H1 (cell line): ENCODE measurements at regions not wholly inside any gene's neighbourhood (a gene's known extent, or its start where the extent isn't known, plus 50 kb on each side); places are given as distances from the start of the nearest gene placed in this dataset.
A peak's percentile ranks its signal among the peaks of the same experiment; 100 is the strongest.

ENCODE experiments used
- CTCF ChIA-PET: fragments of 300-600 bp; sonication (Branson Sonifier 250); formaldehyde crosslinking; loops from one replicate; lab custom pipeline; 2021; ENCODE audit not compliant: partially characterized antibody; lab: Charles Lee
- POLR2A ChIA-PET: fragments of 300-600 bp; sonication (Branson Sonifier 250); formaldehyde crosslinking; loops from one replicate; lab custom pipeline; 2021; ENCODE audit warnings: inconsistent platforms; ENCODE audit not compliant: partially characterized antibody; lab: Charles Lee
- DNase-seq, 2 experiments: peaks; one replicate each; pipeline versions ENCODE4 v3.0.0 to v3.0.0-alpha.2; 2010 to 2022; ENCODE audit warnings: low spot score in 2 of 2, low read depth in 1 of 2, mixed read lengths in 1 of 2
- FAIRE-seq: peaks from 2 replicates; lab custom pipeline; 2011; peaks lifted over from hg19 to GRCh38; lab: Jason Lieb, UNC
- H2AFZ ChIP-seq: 2 replicates; pipeline ENCODE4 v1.8.1; 2012; ENCODE audit warnings: low read length, inconsistent platforms
- H2AK5ac ChIP-seq: 2 replicates; pipeline ENCODE4 v1.6.1; 2013; ENCODE audit warnings: low read depth, low read length
- H2BK120ac ChIP-seq: replicated peaks from 2 replicates; pipeline ENCODE3; 2013; ENCODE audit warnings: low read depth, low read length, inconsistent platforms
- H2BK12ac ChIP-seq: 2 replicates; pipeline ENCODE4 v1.6.1; 2013; ENCODE audit warnings: low read depth, low read length
- H2BK15ac ChIP-seq: 2 replicates; pipeline ENCODE4 v1.6.1; 2013; ENCODE audit warnings: low read length
- H2BK20ac ChIP-seq: 2 replicates; pipeline ENCODE4 v1.6.1; 2013; ENCODE audit warnings: low read length
- H2BK5ac ChIP-seq: 2 replicates; pipeline ENCODE4 v1.6.1; 2013; ENCODE audit warnings: low read depth, low read length
- H3K14ac ChIP-seq: 2 replicates; pipeline ENCODE4 v1.6.1; 2013; ENCODE audit warnings: inconsistent platforms; ENCODE audit not compliant: insufficient read length
- H3K18ac ChIP-seq: 2 replicates; pipeline ENCODE4 v1.6.1; 2013; ENCODE audit warnings: low read length; ENCODE audit errors: extremely low read depth
- H3K23ac ChIP-seq: 2 replicates; pipeline ENCODE4 v1.6.1; 2013; ENCODE audit warnings: inconsistent platforms; ENCODE audit not compliant: insufficient read length
- H3K23me2 ChIP-seq: 2 replicates; pipeline ENCODE4 v1.6.1; 2013; ENCODE audit warnings: low read depth, low read length
- H3K27ac ChIP-seq: 2 replicates; pipeline ENCODE4 v1.6.1; 2011; ENCODE audit warnings: low read depth, low read length, inconsistent platforms
- H3K27me3 ChIP-seq, 4 experiments: replicated peaks in 1 of 4; 1 replicate in 1 of 4; 2 replicates in 3 of 4; pipeline versions ENCODE4 v1.6.1 to v1.8.1; 2011 to 2013; ENCODE audit warnings: low read length in 3 of 4, mild to moderate bottlenecking in 3 of 4, inconsistent platforms in 2 of 4, mixed read lengths in 2 of 4, moderate library complexity in 1 of 4; ENCODE audit not compliant: control insufficient read depth in 3 of 4, insufficient read depth in 3 of 4; ENCODE audit errors: extremely low read depth in 1 of 4
- H3K36me3 ChIP-seq, 4 experiments: 2 replicates each; pipeline versions ENCODE4 v1.6.1 to v1.8.1; 2011 to 2013; ENCODE audit warnings: mild to moderate bottlenecking in 4 of 4, low read length in 3 of 4, moderate library complexity in 2 of 4, control low read depth in 1 of 4, inconsistent platforms in 1 of 4; ENCODE audit not compliant: insufficient read depth in 4 of 4, control insufficient read depth in 2 of 4
- H3K4ac ChIP-seq: replicated peaks from 2 replicates; pipeline ENCODE3; 2013; ENCODE audit warnings: low read length, low read depth, mixed read lengths, inconsistent platforms; ENCODE audit not compliant: insufficient read length
- H3K4me1 ChIP-seq, 4 experiments: replicated peaks in 1 of 4; 1 replicate in 1 of 4; 2 replicates in 3 of 4; pipeline versions ENCODE4 v1.6.1 to v1.8.1; 2011 to 2013; ENCODE audit warnings: low read length in 3 of 4, inconsistent platforms in 2 of 4, mixed read lengths in 1 of 4; ENCODE audit not compliant: insufficient read depth in 4 of 4, control insufficient read depth in 3 of 4
- H3K4me2 ChIP-seq, 2 experiments: 2 replicates each; pipeline versions ENCODE4 v1.6.1 to v1.8.1; 2011 to 2013; ENCODE audit warnings: low read depth in 2 of 2, low read length in 2 of 2, control low read depth in 1 of 2, inconsistent platforms in 1 of 2, mild to moderate bottlenecking in 1 of 2; ENCODE audit not compliant: insufficient read depth in 1 of 2
- H3K4me3 ChIP-seq, 4 experiments: fragments of 200-600, 300-600 bp in 1 of 4; sonication (generic), shearing (Covaris generic), sonication (Bioruptor Twin) in 1 of 4; 2 replicates each; pipeline versions ENCODE4 v1.5.1 to v1.8.1; 2011 to 2016; ENCODE audit warnings: low read length in 4 of 4, low read depth in 3 of 4, control low read depth in 2 of 4, inconsistent platforms in 2 of 4, mild to moderate bottlenecking in 2 of 4, mixed read lengths in 1 of 4, moderate library complexity in 1 of 4; ENCODE audit not compliant: insufficient read depth in 2 of 4; ENCODE audit errors: extremely low read depth in 1 of 4
- H3K56ac ChIP-seq: replicated peaks from 2 replicates; pipeline ENCODE3; 2013; ENCODE audit warnings: low read depth, mild to moderate bottlenecking, mixed read lengths, low read length, inconsistent platforms; ENCODE audit not compliant: insufficient read length
- H3K79me1 ChIP-seq: 2 replicates; pipeline ENCODE4 v1.6.1; 2013; ENCODE audit warnings: low read depth, low read length, control low read depth
- H3K79me2 ChIP-seq, 2 experiments: 2 replicates each; pipeline versions ENCODE4 v1.6.1 to v1.8.1; 2012 to 2013; ENCODE audit warnings: low read length in 2 of 2, mild to moderate bottlenecking in 2 of 2, inconsistent platforms in 1 of 2; ENCODE audit not compliant: insufficient read depth in 2 of 2, control insufficient read depth in 1 of 2
- H3K9ac ChIP-seq, 4 experiments: replicated peaks in 1 of 4; 1 replicate in 1 of 4; 2 replicates in 3 of 4; pipeline versions ENCODE4 v1.6.1 to v1.8.1; 2011 to 2013; ENCODE audit warnings: low read depth in 3 of 4, low read length in 3 of 4, control low read depth in 2 of 4, mild to moderate bottlenecking in 2 of 4, moderate library complexity in 2 of 4, inconsistent platforms in 1 of 4; ENCODE audit errors: extremely low read depth in 1 of 4
- H3K9me3 ChIP-seq, 2 experiments: 2 replicates each; pipeline versions ENCODE4 v1.6.1 to v1.8.1; 2012 to 2013; ENCODE audit warnings: mild to moderate bottlenecking in 2 of 2, moderate library complexity in 2 of 2, control low read depth in 1 of 2, inconsistent platforms in 1 of 2, low read depth in 1 of 2, low read length in 1 of 2, mixed read lengths in 1 of 2; ENCODE audit not compliant: insufficient read depth in 2 of 2
- H4K20me1 ChIP-seq, 2 experiments: replicated peaks in 1 of 2; 2 replicates each; pipeline versions ENCODE3 to v1.8.1; 2011 to 2013; ENCODE audit warnings: inconsistent platforms in 2 of 2, low read length in 2 of 2, mild to moderate bottlenecking in 1 of 2; ENCODE audit not compliant: insufficient read depth in 2 of 2, control insufficient read depth in 1 of 2
- H4K5ac ChIP-seq: 2 replicates; pipeline ENCODE4 v1.6.1; 2013; ENCODE audit warnings: low read length, low read depth, mixed read lengths, inconsistent platforms; ENCODE audit not compliant: insufficient read length
- H4K8ac ChIP-seq: 2 replicates; pipeline ENCODE4 v1.8.0; 2013; ENCODE audit warnings: mild to moderate bottlenecking, moderate library complexity, low read length, inconsistent platforms; ENCODE audit not compliant: insufficient read depth; ENCODE audit errors: extremely low read depth
- H4K91ac ChIP-seq: replicated peaks from 2 replicates; pipeline ENCODE3; 2013; ENCODE audit warnings: low read length, mixed read lengths, inconsistent platforms; ENCODE audit not compliant: insufficient read length
- CHD2 ChIP-seq: IDR thresholded peaks from 2 replicates; pipeline ENCODE4 v1.6.1; 2012; ENCODE audit warnings: low read length, improper control_type of control experiment
- HDAC6 ChIP-seq: IDR thresholded peaks from one replicate; pipeline ENCODE4 v1.7.1; 2012; ENCODE audit warnings: low read depth, mild to moderate bottlenecking, inconsistent platforms, low read length, moderate library complexity
- KDM1A ChIP-seq: fragments of 200-600, 300-600 bp; sonication (generic); IDR thresholded peaks from 2 replicates; pipeline ENCODE4 v1.7.1; 2016; ENCODE audit warnings: mild to moderate bottlenecking, low read length, borderline replicate concordance
- NRF1 ChIP-seq: IDR thresholded peaks from 2 replicates; pipeline ENCODE4 v1.6.1; 2011; ENCODE audit warnings: mild to moderate bottlenecking, low read depth, low read length, improper control_type of control experiment
- POU5F1 ChIP-seq: IDR thresholded peaks from 2 replicates; pipeline ENCODE4 v1.6.1; 2011; ENCODE audit warnings: low read depth, mild to moderate bottlenecking, low read length, moderate library complexity
- SAP30 ChIP-seq: fragments of 300-600 bp; sonication (generic); IDR thresholded peaks from 2 replicates; pipeline ENCODE4 v1.7.1; 2012; ENCODE audit warnings: low read length, moderate library complexity, mild to moderate bottlenecking, inconsistent platforms; ENCODE audit not compliant: insufficient read depth, insufficient replicate concordance
- SIN3A ChIP-seq, 2 experiments: IDR thresholded peaks in 1 of 2; conservative IDR thresholded peaks in 1 of 2; 2 replicates each; pipeline ENCODE4 v1.6.1; 2011 to 2012; ENCODE audit warnings: low read length in 2 of 2, improper control_type of control experiment in 1 of 2, low read depth in 1 of 2, mild to moderate bottlenecking in 1 of 2
- SIRT6 ChIP-seq: IDR thresholded peaks from one replicate; pipeline ENCODE4 v1.7.1; 2012; ENCODE audit warnings: low read length, inconsistent platforms
- SP2 ChIP-seq: IDR thresholded peaks from 2 replicates; pipeline ENCODE4 v1.6.1; 2012; ENCODE audit warnings: mild to moderate bottlenecking, low read length, inconsistent platforms
- TAF1 ChIP-seq: IDR thresholded peaks from 2 replicates; pipeline ENCODE4 v1.6.1; 2011; ENCODE audit warnings: mild to moderate bottlenecking, low read depth, low read length
- TBP ChIP-seq: IDR thresholded peaks from 2 replicates; pipeline ENCODE4 v1.6.1; 2011; ENCODE audit warnings: low read depth, low read length, improper control_type of control experiment
- ZNF274 ChIP-seq: IDR thresholded peaks from 2 replicates; pipeline ENCODE4 v1.7.0; 2012; ENCODE audit warnings: low read length, borderline replicate concordance; ENCODE audit errors: extremely low read depth
- WGBS, 2 experiments: shearing (Covaris generic) in 1 of 2; methylation state at CpG; one replicate each; pipeline versions ENCODE4 v1.1.6 to v1.1.7; 2013 to 2015; ENCODE audit warnings: low lambda C conversion rate in 2 of 2, mixed read lengths in 2 of 2, inconsistent platforms in 1 of 2, low coverage in 1 of 2, missing lambda C conversion rate in 1 of 2; ENCODE audit not compliant: insufficient replicate concordance in 2 of 2, insufficient coverage in 1 of 2, insufficient read length in 1 of 2; ENCODE audit errors: extremely low coverage in 1 of 2, missing lambda C conversion rate in 1 of 2; 5-methylcytosine and 5-hydroxymethylcytosine counted together
- TF ChIP-seq, protein P1 (sequence below), 3 experiments: IDR thresholded peaks; 1 replicate in 2 of 3; 2 replicates in 1 of 3; pipeline versions ENCODE4 v1.5.1 to v1.6.1; 2011; ENCODE audit warnings: low read length in 3 of 3, mild to moderate bottlenecking in 3 of 3, inconsistent platforms in 2 of 3, low read depth in 1 of 3, moderate library complexity in 1 of 3; ENCODE audit not compliant: insufficient read depth in 1 of 3; ENCODE audit errors: control extremely low read depth in 1 of 3

GRCh38 chr9:118128313-118128712 lies 424.1 kb downstream of the TLR4 start:
- no peak overlapping the region for H3K14ac ChIP-seq
- no peaks in the 10 kb centered on the region for H3K23me2 ChIP-seq
- H4K8ac ChIP-seq, result peak overlapping the region; percentile 25
- no peaks in the 10 kb centered on the region for H3K79me1 ChIP-seq
- TF ChIP-seq POU5F1, result no peak
- TF ChIP-seq SAP30, result no peak
- no peak for TF ChIP-seq NRF1
- TF ChIP-seq TAF1, result no peak
- TF ChIP-seq HDAC6, result no peak
- TF ChIP-seq SP2, result no peak
- no peak for TF ChIP-seq SIRT6
- TF ChIP-seq KDM1A, result no peak
- no peak for TF ChIP-seq SIN3A (conservative IDR thresholded peaks at IDR 0.05 in 1 of 2, IDR thresholded peaks at IDR 0.05 in 1 of 2; ENCODE audit: low read depth in 1 of 2, low read length in 2 of 2)
- no peak for TF ChIP-seq ZNF274
- TF ChIP-seq, protein P1, sequence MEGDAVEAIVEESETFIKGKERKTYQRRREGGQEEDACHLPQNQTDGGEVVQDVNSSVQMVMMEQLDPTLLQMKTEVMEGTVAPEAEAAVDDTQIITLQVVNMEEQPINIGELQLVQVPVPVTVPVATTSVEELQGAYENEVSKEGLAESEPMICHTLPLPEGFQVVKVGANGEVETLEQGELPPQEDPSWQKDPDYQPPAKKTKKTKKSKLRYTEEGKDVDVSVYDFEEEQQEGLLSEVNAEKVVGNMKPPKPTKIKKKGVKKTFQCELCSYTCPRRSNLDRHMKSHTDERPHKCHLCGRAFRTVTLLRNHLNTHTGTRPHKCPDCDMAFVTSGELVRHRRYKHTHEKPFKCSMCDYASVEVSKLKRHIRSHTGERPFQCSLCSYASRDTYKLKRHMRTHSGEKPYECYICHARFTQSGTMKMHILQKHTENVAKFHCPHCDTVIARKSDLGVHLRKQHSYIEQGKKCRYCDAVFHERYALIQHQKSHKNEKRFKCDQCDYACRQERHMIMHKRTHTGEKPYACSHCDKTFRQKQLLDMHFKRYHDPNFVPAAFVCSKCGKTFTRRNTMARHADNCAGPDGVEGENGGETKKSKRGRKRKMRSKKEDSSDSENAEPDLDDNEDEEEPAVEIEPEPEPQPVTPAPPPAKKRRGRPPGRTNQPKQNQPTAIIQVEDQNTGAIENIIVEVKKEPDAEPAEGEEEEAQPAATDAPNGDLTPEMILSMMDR (IDR thresholded peaks at IDR 0.05; ENCODE audit: control extremely low read depth in 1 of 3, insufficient read depth in 1 of 3, low read depth in 1 of 3, low read length in 3 of 3), result no peak
- TF ChIP-seq CHD2, result no peak
- no peak for TF ChIP-seq TBP
- H4K5ac ChIP-seq, result no peak overlapping the region
- no peak overlapping the region for H3K27ac ChIP-seq
- no peak overlapping the region for H2AK5ac ChIP-seq
- no peak overlapping the region for H2BK15ac ChIP-seq
- H3K56ac ChIP-seq, result no peak overlapping the region
- H3K9me3 ChIP-seq, result no peaks in the 10 kb centered on the region
- POLR2A ChIA-PET, result no interaction called here
- DNase-seq (no peak), FAIRE-seq (no peak)
- no peak overlapping the region for H2AFZ ChIP-seq
- H3K4me1 ChIP-seq, result no peaks in the 10 kb centered on the region
- 84% methylated on average over 2 of the region's 2 CpGs; no CpG with 5 or more reads in 1 of the 2 experiments for WGBS, 2 experiments
- no peak overlapping the region for H3K4me2 ChIP-seq
- H2BK120ac ChIP-seq, result no peak overlapping the region
- H3K18ac ChIP-seq, result no peak overlapping the region
- no peaks in the 10 kb centered on the region for H3K79me2 ChIP-seq
- H2BK12ac ChIP-seq, result no peak overlapping the region
- no peaks in the 10 kb centered on the region for H4K20me1 ChIP-seq
- no peak overlapping the region for H2BK5ac ChIP-seq
- H4K91ac ChIP-seq, result no peak overlapping the region
- H3K36me3 ChIP-seq, result no peaks in the 10 kb centered on the region
- H2BK20ac ChIP-seq, result no peak overlapping the region
- H3K4me3 ChIP-seq, result no peak overlapping the region
- no peak overlapping the region for H3K9ac ChIP-seq
- no peaks in the 10 kb centered on the region for H3K27me3 ChIP-seq
- H3K23ac ChIP-seq, result no peak overlapping the region
- H3K4ac ChIP-seq, result no peak overlapping the region
- CTCF ChIA-PET, result no interaction called here
